ENCODE measurements at regions not wholly inside any gene's neighbourhood (a gene's known extent, or its start where the extent isn't known, plus 50 kb on each side); places are given as distances from the start of the nearest gene placed in this dataset.
A peak's percentile ranks its signal among the peaks of the same experiment; 100 is the strongest.

GRCh38 chr10:36163827-36164226 lies 521.7 kb upstream of the FZD8 start:
- Histone ChIP-seq H3K4me1 (ENCODE audit: insufficient read depth, low read length) (no peaks in the 10 kb centered on the region), H3K9me3 (ENCODE audit: low read depth, low read length) (no peaks in the 10 kb centered on the region), H3K79me2 (ENCODE audit: insufficient read depth, low read length) (no peaks in the 10 kb centered on the region), H3K4me3 (ENCODE audit: insufficient read depth, low read length) (no peak overlapping the region), H2AFZ (ENCODE audit: low read length) (no peak overlapping the region), H3K27me3 (ENCODE audit: insufficient read depth, low read length) (no peaks in the 10 kb centered on the region), H3K4me2 (ENCODE audit: insufficient read depth, low read length) (no peak overlapping the region), H3K27ac (ENCODE audit: low read depth, low read length) (no peak overlapping the region), H3K36me3 (ENCODE audit: insufficient read depth, low read length) (no peaks in the 10 kb centered on the region), H4K20me1 (ENCODE audit: insufficient read depth, low read length) (no peaks in the 10 kb centered on the region)
- DNase-seq (ENCODE audit: insufficient read length, low spot score, missing footprints), result peak; percentile 48
- TF ChIP-seq, protein P1, sequence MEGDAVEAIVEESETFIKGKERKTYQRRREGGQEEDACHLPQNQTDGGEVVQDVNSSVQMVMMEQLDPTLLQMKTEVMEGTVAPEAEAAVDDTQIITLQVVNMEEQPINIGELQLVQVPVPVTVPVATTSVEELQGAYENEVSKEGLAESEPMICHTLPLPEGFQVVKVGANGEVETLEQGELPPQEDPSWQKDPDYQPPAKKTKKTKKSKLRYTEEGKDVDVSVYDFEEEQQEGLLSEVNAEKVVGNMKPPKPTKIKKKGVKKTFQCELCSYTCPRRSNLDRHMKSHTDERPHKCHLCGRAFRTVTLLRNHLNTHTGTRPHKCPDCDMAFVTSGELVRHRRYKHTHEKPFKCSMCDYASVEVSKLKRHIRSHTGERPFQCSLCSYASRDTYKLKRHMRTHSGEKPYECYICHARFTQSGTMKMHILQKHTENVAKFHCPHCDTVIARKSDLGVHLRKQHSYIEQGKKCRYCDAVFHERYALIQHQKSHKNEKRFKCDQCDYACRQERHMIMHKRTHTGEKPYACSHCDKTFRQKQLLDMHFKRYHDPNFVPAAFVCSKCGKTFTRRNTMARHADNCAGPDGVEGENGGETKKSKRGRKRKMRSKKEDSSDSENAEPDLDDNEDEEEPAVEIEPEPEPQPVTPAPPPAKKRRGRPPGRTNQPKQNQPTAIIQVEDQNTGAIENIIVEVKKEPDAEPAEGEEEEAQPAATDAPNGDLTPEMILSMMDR (IDR thresholded peaks at IDR 0.05; ENCODE audit: extremely low read depth, low read depth, low read length), result no peak

GRCh38 chr10:36157486-36157885 lies 515.4 kb upstream of the FZD8 start:
- Histone ChIP-seq H3K27ac (ENCODE audit: low read depth, low read length) (no peak overlapping the region), H3K4me1 (ENCODE audit: insufficient read depth, low read length) (no peaks in the 10 kb centered on the region), H2AFZ (ENCODE audit: low read length) (no peak overlapping the region), H3K27me3 (ENCODE audit: insufficient read depth, low read length) (no peaks in the 10 kb centered on the region), H3K36me3 (ENCODE audit: insufficient read depth, low read length) (no peaks in the 10 kb centered on the region), H3K4me3 (ENCODE audit: insufficient read depth, low read length) (no peak overlapping the region), H3K4me2 (ENCODE audit: insufficient read depth, low read length) (no peak overlapping the region), H3K9me3 (ENCODE audit: low read depth, low read length) (no peaks in the 10 kb centered on the region), H3K79me2 (ENCODE audit: insufficient read depth, low read length) (no peaks in the 10 kb centered on the region), H4K20me1 (ENCODE audit: insufficient read depth, low read length) (no peaks in the 10 kb centered on the region)
- TF ChIP-seq, protein P1 (IDR thresholded peaks at IDR 0.05; ENCODE audit: extremely low read depth, low read depth, low read length), result no peak
- DNase-seq (ENCODE audit: insufficient read length, low spot score, missing footprints), result no peak

DNA sequence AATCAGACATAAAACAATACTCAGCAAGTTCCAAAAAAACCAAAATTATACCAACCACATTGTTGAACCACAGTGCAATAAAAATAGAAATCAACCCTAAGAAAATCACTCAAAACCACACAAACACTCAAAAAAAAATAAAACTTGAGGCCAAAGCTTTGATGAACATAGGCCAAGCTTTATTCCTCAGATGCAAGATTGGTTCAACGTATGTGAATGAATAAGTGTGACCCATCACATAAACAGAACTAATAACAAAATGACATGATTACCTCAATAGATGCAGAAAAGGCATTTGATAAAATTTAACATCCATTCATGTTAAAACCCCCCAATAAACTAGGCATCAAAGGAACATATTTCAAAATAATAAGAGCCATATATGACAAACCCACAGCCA lies 506.1 kb upstream of the FZD8 start:
- Histone ChIP-seq H3K4me3 (ENCODE audit: insufficient read depth, low read length) (no peak overlapping the region), H3K36me3 (ENCODE audit: insufficient read depth, low read length) (no peaks in the 10 kb centered on the region)
- no peak for DNase-seq (ENCODE audit: insufficient read length, low spot score, missing footprints)

GRCh38 chr10:36147529-36147928 lies 505.4 kb upstream of the FZD8 start:
- no peak for DNase-seq (ENCODE audit: insufficient read length, low spot score, missing footprints)
- no peak overlapping the region for H2AFZ ChIP-seq (ENCODE audit: low read length)

More for the DNA sequence above, 506.1 kb upstream of the FZD8 start:
- TF ChIP-seq, protein P1 (IDR thresholded peaks at IDR 0.05; ENCODE audit: extremely low read depth, low read depth, low read length), result no peak
- Histone ChIP-seq H3K27me3 (ENCODE audit: insufficient read depth, low read length) (no peaks in the 10 kb centered on the region), H3K4me2 (ENCODE audit: insufficient read depth, low read length) (no peak overlapping the region), H2AFZ (ENCODE audit: low read length) (no peak overlapping the region), H4K20me1 (ENCODE audit: insufficient read depth, low read length) (no peaks in the 10 kb centered on the region), H3K9me3 (ENCODE audit: low read depth, low read length) (no peaks in the 10 kb centered on the region), H3K79me2 (ENCODE audit: insufficient read depth, low read length) (no peaks in the 10 kb centered on the region), H3K4me1 (ENCODE audit: insufficient read depth, low read length) (no peaks in the 10 kb centered on the region), H3K27ac (ENCODE audit: low read depth, low read length) (no peak overlapping the region)

More at GRCh38 chr10:36147529-36147928, 505.4 kb upstream of the FZD8 start:
- TF ChIP-seq, protein P1 (IDR thresholded peaks at IDR 0.05; ENCODE audit: extremely low read depth, low read depth, low read length), result no peak
- no peak overlapping the region for H3K4me2 ChIP-seq (ENCODE audit: insufficient read depth, low read length)
- H4K20me1 ChIP-seq (ENCODE audit: insufficient read depth, low read length), result no peaks in the 10 kb centered on the region
- no peaks in the 10 kb centered on the region for H3K4me1 ChIP-seq (ENCODE audit: insufficient read depth, low read length)
- H3K27me3 ChIP-seq (ENCODE audit: insufficient read depth, low read length), result no peaks in the 10 kb centered on the region
- no peak overlapping the region for H3K27ac ChIP-seq (ENCODE audit: low read depth, low read length)
- H3K4me3 ChIP-seq (ENCODE audit: insufficient read depth, low read length), result no peak overlapping the region
- no peaks in the 10 kb centered on the region for H3K79me2 ChIP-seq (ENCODE audit: insufficient read depth, low read length)
- no peaks in the 10 kb centered on the region for H3K9me3 ChIP-seq (ENCODE audit: low read depth, low read length)
- H3K36me3 ChIP-seq (ENCODE audit: insufficient read depth, low read length), result no peaks in the 10 kb centered on the region

Measured in osteoblast (primary cell).